GM10248 (cell line): ENCODE measurements at regions not wholly inside any gene's neighbourhood (a gene's known extent, or its start where the extent isn't known, plus 50 kb on each side); places are given as distances from the start of the nearest gene placed in this dataset.

Experiments
- CTCF ChIA-PET: fragments of 300-600 bp; sonication (Branson Sonifier 250); formaldehyde crosslinking; extraction: SDS; loops from one replicate; lab custom pipeline; 2021; ENCODE audit warnings: antibody characterized with exemption; lab: Yijun Ruan, JAX
- POLR2A ChIA-PET: fragments of 350-650 bp; sonication (Branson Sonifier 250); formaldehyde crosslinking; extraction: SDS; loops from one replicate; lab custom pipeline; 2020; ENCODE audit warnings: antibody characterized with exemption; lab: Yijun Ruan, JAX
- DNase-seq: peaks from one replicate; pipeline ENCODE4 v3.0.0; 2012; ENCODE audit errors: extremely low spot score
- CTCF ChIP-seq: IDR thresholded peaks from 2 replicates; pipeline ENCODE4 v1.5.1; 2012; ENCODE audit warnings: mild to moderate bottlenecking, low read depth; ENCODE audit errors: extremely low read depth, missing control alignments, control extremely low read depth

GRCh38 chr16:85302848-85303353, 190.6 kb upstream of the CIBAR2 start:
- ChIA-PET CTCF (interaction anchor here (1.0 to 1.1 kb wide), 6 partner anchors 14 to 255 kb away, joined by 3 to 4 read pairs (median 3); no protein-coding TSS in a partner anchor), POLR2A (no interaction called here)
- no peak for TF ChIP-seq CTCF
- no peak for DNase-seq

- ChIA-PET CTCF (interaction anchor here (1.2 kb wide), 1 partner anchor 92 kb away, joined by 3 read pairs; no protein-coding TSS in a partner anchor), POLR2A (no interaction called here)
- TF ChIP-seq CTCF, result peak; percentile 89
- DNase-seq, result peak; percentile 85
These were observed 191.1 kb upstream of the CIBAR2 start for GRCh38 chr16:85303354-85303883.

- ChIA-PET POLR2A (no interaction called here), CTCF (interaction anchor here (0.7 to 2.6 kb wide), 10 partner anchors 10 to 433 kb away, joined by 3 to 13 read pairs (median 3); no protein-coding TSS in a partner anchor)
- DNase-seq, result no peak
- no peak for TF ChIP-seq CTCF
These were observed 192.1 kb upstream of the CIBAR2 start for GRCh38 chr16:85304337-85304736.

GRCh38 chr16:85306071-85306792, 194.0 kb upstream of the CIBAR2 start:
- CTCF ChIA-PET, result interaction anchor here (1.0 to 4.1 kb wide), 9 partner anchors 9 to 303 kb away, joined by 3 to 27 read pairs (median 3); no protein-coding TSS in a partner anchor
- DNase-seq, result peak; percentile 84
- TF ChIP-seq CTCF, result no peak
- POLR2A ChIA-PET, result no interaction called here

DNA sequence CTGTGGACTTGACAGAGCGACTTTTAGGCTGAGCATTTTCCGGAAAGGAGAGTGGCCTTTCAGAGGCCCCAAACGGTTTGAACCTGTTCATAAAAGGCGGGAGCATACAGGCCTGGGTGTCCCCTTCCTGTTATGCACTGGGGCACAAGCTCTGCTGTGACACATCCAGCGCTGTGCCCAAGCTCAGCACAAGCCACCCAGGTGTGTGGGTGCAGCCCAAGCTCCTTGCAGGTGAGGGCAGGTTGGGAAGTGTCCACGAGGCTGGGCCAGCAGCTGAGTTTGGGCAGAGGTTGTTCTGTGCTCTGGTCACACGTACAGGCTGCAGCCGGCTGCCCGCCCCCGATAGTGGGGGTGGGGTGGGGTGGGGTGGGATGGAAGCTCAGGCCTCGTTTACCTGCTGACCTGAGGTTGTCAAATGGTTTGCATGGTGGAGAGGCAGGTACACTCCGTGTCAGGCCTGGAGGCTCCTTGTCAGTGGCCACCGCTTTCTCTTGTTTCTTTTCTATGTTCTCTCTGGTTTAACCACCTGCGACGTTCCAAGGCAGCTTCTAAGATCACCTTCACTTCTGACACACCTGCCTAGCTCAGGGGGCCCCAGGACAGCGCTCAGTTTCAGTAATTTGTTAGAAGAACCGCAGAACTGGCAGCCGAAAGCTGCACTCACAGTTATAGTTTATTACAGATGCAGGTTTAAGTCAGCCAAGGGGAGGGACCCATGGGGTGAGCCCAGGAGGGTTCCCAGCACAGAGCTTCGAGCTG, 194.7 kb upstream of the CIBAR2 start:
- ChIA-PET POLR2A (interaction anchor here (0.5 kb wide), 1 partner anchor 246 kb away, joined by 5 read pairs; no protein-coding TSS in a partner anchor), CTCF (interaction anchor here (1.0 to 4.1 kb wide), 8 partner anchors 8 to 113 kb away, joined by 3 to 27 read pairs (median 3); no protein-coding TSS in a partner anchor)
- TF ChIP-seq CTCF, result no peak
- no peak for DNase-seq
